Naive thymus-derived CD4-positive, alpha-beta T cell (primary cell): ENCODE measurements at regions not wholly inside any gene's neighbourhood (a gene's known extent, or its start where the extent isn't known, plus 50 kb on each side); places are given as distances from the start of the nearest gene placed in this dataset.

Source experiments
- ATAC-seq: fragments of 150-1000 bp; cut with Tn5 transposase; 2 replicates; pipeline ENCODE4 v1.10.0; 2021; ENCODE audit warnings: mild to moderate bottlenecking, moderate library complexity
- CTCF ChIA-PET: fragments of 350-600 bp; sonication (Branson Sonifier 250); formaldehyde crosslinking; loops from one replicate; lab custom pipeline; 2021; ENCODE audit warnings: antibody characterized with exemption; lab: Charles Lee
- POLR2A ChIA-PET: fragments of 350-600 bp; sonication (Branson Sonifier 250); formaldehyde crosslinking; loops from one replicate; lab custom pipeline; 2021; ENCODE audit warnings: antibody characterized with exemption, inconsistent platforms; lab: Charles Lee
- DNase-seq, 9 donors: peaks; one replicate each; pipeline versions ENCODE4 v3.0.0 to v3.0.0-alpha.2; 2020 to 2022; ENCODE audit warnings: mixed read lengths in 1 of 9
- H3K27ac ChIP-seq: one replicate; pipeline ENCODE4 v1.7.0; 2013; ENCODE audit warnings: mild to moderate bottlenecking, low read depth, low read length, moderate library complexity
- H3K27me3 ChIP-seq, 2 donors: one replicate each; pipeline ENCODE4 v1.7.0; 2013; ENCODE audit warnings: low read length in 2 of 2, mild to moderate bottlenecking in 2 of 2, moderate library complexity in 2 of 2; ENCODE audit not compliant: control insufficient read depth in 2 of 2, insufficient read depth in 2 of 2
- H3K36me3 ChIP-seq, 3 experiments: 1 replicate in 2 of 3; 2 replicates in 1 of 3; pipeline ENCODE4 v1.7.0; 2013; ENCODE audit warnings: low read length in 3 of 3, mild to moderate bottlenecking in 3 of 3, moderate library complexity in 1 of 3; ENCODE audit not compliant: insufficient read depth in 3 of 3, control insufficient read depth in 2 of 3
- H3K4me1 ChIP-seq, 2 donors: one replicate each; pipeline ENCODE4 v1.7.0; 2013; ENCODE audit warnings: low read length in 2 of 2, mild to moderate bottlenecking in 2 of 2, moderate library complexity in 1 of 2; ENCODE audit not compliant: control insufficient read depth in 2 of 2, insufficient read depth in 2 of 2
- H3K4me3 ChIP-seq: 2 replicates; pipeline ENCODE4 v1.7.0; 2013; ENCODE audit warnings: mild to moderate bottlenecking, low read length
- H3K9me3 ChIP-seq, 3 experiments: 1 replicate in 2 of 3; 2 replicates in 1 of 3; pipeline ENCODE4 v1.7.0; 2013; ENCODE audit warnings: low read length in 3 of 3; ENCODE audit not compliant: control insufficient read depth in 2 of 3
- H3K27ac Mint-ChIP-seq, 9 donors: one replicate each; pipeline ENCODE4 v1.8.0; 2020 to 2022; ENCODE audit warnings: mixed read lengths in 9 of 9, mild to moderate bottlenecking in 8 of 9, moderate library complexity in 5 of 9, inconsistent platforms in 2 of 9
- H3K27me3 Mint-ChIP-seq, 5 donors: one replicate each; pipeline ENCODE4 v1.8.0; 2021 to 2022; ENCODE audit warnings: mixed read lengths in 5 of 5, mild to moderate bottlenecking in 1 of 5
- H3K36me3 Mint-ChIP-seq, 5 donors: one replicate each; pipeline ENCODE4 v1.8.0; 2020 to 2022; ENCODE audit warnings: mixed read lengths in 5 of 5, mild to moderate bottlenecking in 3 of 5, inconsistent platforms in 1 of 5
- H3K4me1 Mint-ChIP-seq, 7 donors: one replicate each; pipeline ENCODE4 v1.8.0; 2020 to 2022; ENCODE audit warnings: mixed read lengths in 7 of 7, mild to moderate bottlenecking in 3 of 7, inconsistent platforms in 1 of 7
- H3K4me3 Mint-ChIP-seq, 10 donors: one replicate each; pipeline ENCODE4 v1.8.0; 2020 to 2022; ENCODE audit warnings: mild to moderate bottlenecking in 10 of 10, mixed read lengths in 10 of 10, moderate library complexity in 6 of 10, inconsistent platforms in 2 of 10
- H3K9me3 Mint-ChIP-seq, 11 donors: one replicate each; pipeline ENCODE4 v1.8.0; 2020 to 2022; ENCODE audit warnings: mixed read lengths in 11 of 11, mild to moderate bottlenecking in 4 of 11, inconsistent platforms in 1 of 11, moderate library complexity in 1 of 11
- intact Hi-C, 2 donors: fragments of 100-400 bp; cut with micrococcal nuclease; formaldehyde crosslinking; loops; one replicate each; pipeline ENCODE4 v1.15.1; 2023

- Histone ChIP-seq H3K9me3 (no peaks in the 10 kb centered on the region), H3K4me3 (no peak overlapping the region), H3K27ac (no peak overlapping the region), H3K4me1 (no peaks in the 10 kb centered on the region), H3K36me3 (no peaks in the 10 kb centered on the region), H3K27me3 (no peaks in the 10 kb centered on the region)
- ATAC-seq (no peak), DNase-seq (no peak)
- intact Hi-C loops, result no loop called here
- Mint-ChIP-seq H3K9me3 (no peaks in the 10 kb centered on the region), H3K36me3 (no peaks in the 10 kb centered on the region), H3K4me3 (no peak overlapping the region), H3K27ac (no peak overlapping the region), H3K27me3 (peaks cover 0 to 6% (median 0%) of the 10 kb centered on the region in 5 donors), H3K4me1 (peaks cover 0 to 6% (median 0%) of the 10 kb centered on the region in 7 donors)
- CTCF ChIA-PET, result no interaction called here
- POLR2A ChIA-PET, result interaction anchor here (1.2 kb wide), 1 partner anchor 98 kb away, joined by 3 read pairs; no protein-coding TSS in a partner anchor
These were observed 99.3 kb upstream of the CITED2 start for GRCh38 chr6:139473731-139474130.

- no peak for DNase-seq
- ChIA-PET CTCF (no interaction called here), POLR2A (no interaction called here)
- Mint-ChIP-seq H3K9me3 (no peaks in the 10 kb centered on the region), H3K36me3 (no peaks in the 10 kb centered on the region), H3K4me3 (no peak overlapping the region), H3K4me1 (peaks cover 0 to 6% (median 0%) of the 10 kb centered on the region in 7 donors), H3K27ac (no peak overlapping the region), H3K27me3 (peaks cover 0 to 6% (median 0%) of the 10 kb centered on the region in 5 donors)
- intact Hi-C loops, result no loop called here
- H3K4me1 ChIP-seq, result no peaks in the 10 kb centered on the region
- no peaks in the 10 kb centered on the region for H3K27me3 ChIP-seq
- no peaks in the 10 kb centered on the region for H3K36me3 ChIP-seq
- H3K9me3 ChIP-seq, result no peaks in the 10 kb centered on the region
- no peak overlapping the region for H3K27ac ChIP-seq
- H3K4me3 ChIP-seq, result no peak overlapping the region
- ATAC-seq, result no peak
These were observed 98.8 kb upstream of the CITED2 start for GRCh38 chr6:139473231-139473701.

GRCh38 chr6:139472351-139473015, 98.0 kb upstream of the CITED2 start:
- Mint-ChIP-seq H3K27me3 (peaks cover 0 to 4% (median 0%) of the 10 kb centered on the region in 5 donors), H3K36me3 (no peaks in the 10 kb centered on the region), H3K9me3 (no peaks in the 10 kb centered on the region), H3K4me1 (peaks cover 0 to 6% (median 0%) of the 10 kb centered on the region in 7 donors), H3K27ac (no peak overlapping the region), H3K4me3 (no peak overlapping the region)
- no peak overlapping the region for H3K27ac ChIP-seq
- intact Hi-C loops, result no loop called here
- ChIA-PET POLR2A (no interaction called here), CTCF (no interaction called here)
- H3K9me3 ChIP-seq, result no peaks in the 10 kb centered on the region
- no peaks in the 10 kb centered on the region for H3K27me3 ChIP-seq
- no peaks in the 10 kb centered on the region for H3K36me3 ChIP-seq
- H3K4me1 ChIP-seq, result no peaks in the 10 kb centered on the region
- no peak for ATAC-seq
- H3K4me3 ChIP-seq, result no peak overlapping the region
- no peak for DNase-seq

- no peak overlapping the region for H3K27ac Mint-ChIP-seq
- no peaks in the 10 kb centered on the region for H3K9me3 ChIP-seq
- CTCF ChIA-PET, result no interaction called here
- DNase-seq, result no peak
- intact Hi-C loops, result no loop called here
- H3K4me3 Mint-ChIP-seq, result no peak overlapping the region
- H3K27ac ChIP-seq, result no peak overlapping the region
- no peaks in the 10 kb centered on the region for H3K36me3 ChIP-seq
- no peaks in the 10 kb centered on the region for H3K36me3 Mint-ChIP-seq
- H3K27me3 ChIP-seq, result no peaks in the 10 kb centered on the region
- no peaks in the 10 kb centered on the region for H3K4me1 ChIP-seq
- H3K4me1 Mint-ChIP-seq, result peaks cover 0 to 6% (median 0%) of the 10 kb centered on the region in 7 donors
- peaks cover 0 to 2% (median 0%) of the 10 kb centered on the region in 5 donors for H3K27me3 Mint-ChIP-seq
- H3K9me3 Mint-ChIP-seq, result no peaks in the 10 kb centered on the region
- ATAC-seq, result no peak
- POLR2A ChIA-PET, result no interaction called here
- no peak overlapping the region for H3K4me3 ChIP-seq
These were observed 96.5 kb upstream of the CITED2 start for GRCh38 chr6:139470997-139471396.

- no peaks in the 10 kb centered on the region for H3K36me3 Mint-ChIP-seq
- ATAC-seq, result no peak
These were observed 93.9 kb upstream of the CITED2 start for GRCh38 chr6:139468178-139468819.

GRCh38 chr6:139457476-139457875, 83.0 kb upstream of the CITED2 start:
- no peaks in the 10 kb centered on the region for H3K36me3 Mint-ChIP-seq
- intact Hi-C loops, result no loop called here
- Histone ChIP-seq H3K9me3 (no peaks in the 10 kb centered on the region), H3K27me3 (no peaks in the 10 kb centered on the region), H3K4me1 (no peaks in the 10 kb centered on the region), H3K4me3 (no peak overlapping the region), H3K27ac (no peak overlapping the region), H3K36me3 (no peaks in the 10 kb centered on the region)
- DNase-seq (no peak), ATAC-seq (no peak)
- H3K27ac Mint-ChIP-seq, result no peak overlapping the region
- no peak overlapping the region for H3K4me3 Mint-ChIP-seq
- ChIA-PET CTCF (no interaction called here), POLR2A (no interaction called here)
- no peaks in the 10 kb centered on the region for H3K4me1 Mint-ChIP-seq
- peaks cover 0 to 3% (median 0%) of the 10 kb centered on the region in 5 donors for H3K27me3 Mint-ChIP-seq
- no peaks in the 10 kb centered on the region for H3K9me3 Mint-ChIP-seq

More at GRCh38 chr6:139468178-139468819, 93.9 kb upstream of the CITED2 start:
- no peak for DNase-seq
- H3K9me3 ChIP-seq, result no peaks in the 10 kb centered on the region
- H3K27me3 ChIP-seq, result no peaks in the 10 kb centered on the region
- Mint-ChIP-seq H3K4me3 (no peak overlapping the region), H3K9me3 (no peaks in the 10 kb centered on the region), H3K27ac (no peak overlapping the region), H3K4me1 (peaks cover 0 to 3% (median 0%) of the 10 kb centered on the region in 7 donors), H3K27me3 (peaks cover 0 to 4% (median 0%) of the 10 kb centered on the region in 5 donors)
- no peaks in the 10 kb centered on the region for H3K4me1 ChIP-seq
- CTCF ChIA-PET, result no interaction called here
- intact Hi-C loops, result no loop called here
- no peaks in the 10 kb centered on the region for H3K36me3 ChIP-seq
- POLR2A ChIA-PET, result no interaction called here
- H3K27ac ChIP-seq, result no peak overlapping the region
- no peak overlapping the region for H3K4me3 ChIP-seq
